Dendritic cell treated with granulocyte-macrophage colony-stimulating factor and Interleukin-4, amounts not matched to agents 40 ng/mL and 50 ng/mL, for 4 days (primary cell): ENCODE measurements at regions not wholly inside any gene's neighbourhood (a gene's known extent, or its start where the extent isn't known, plus 50 kb on each side); places are given as distances from the start of the nearest gene placed in this dataset.

ENCODE experiments used
- H3K27ac Mint-ChIP-seq: one replicate; pipeline ENCODE4 v1.8.0; 2022; ENCODE audit warnings: mild to moderate bottlenecking, mixed read lengths
- H3K27me3 Mint-ChIP-seq: one replicate; pipeline ENCODE4 v1.8.0; 2022; ENCODE audit warnings: mild to moderate bottlenecking, mixed read lengths
- H3K36me3 Mint-ChIP-seq: one replicate; pipeline ENCODE4 v1.8.0; 2022; ENCODE audit warnings: low read depth, mixed read lengths
- H3K4me1 Mint-ChIP-seq: one replicate; pipeline ENCODE4 v1.8.0; 2022; ENCODE audit warnings: low read depth, mixed read lengths
- H3K4me3 Mint-ChIP-seq: one replicate; pipeline ENCODE4 v1.8.0; 2022; ENCODE audit warnings: mild to moderate bottlenecking, moderate library complexity, mixed read lengths
- H3K9me3 Mint-ChIP-seq: one replicate; pipeline ENCODE4 v1.8.0; 2022; ENCODE audit warnings: mixed read lengths
- intact Hi-C: fragments of 100-400 bp; cut with micrococcal nuclease; formaldehyde crosslinking; loops from one replicate; pipeline ENCODE4 v1.15.0; 2022

DNA sequence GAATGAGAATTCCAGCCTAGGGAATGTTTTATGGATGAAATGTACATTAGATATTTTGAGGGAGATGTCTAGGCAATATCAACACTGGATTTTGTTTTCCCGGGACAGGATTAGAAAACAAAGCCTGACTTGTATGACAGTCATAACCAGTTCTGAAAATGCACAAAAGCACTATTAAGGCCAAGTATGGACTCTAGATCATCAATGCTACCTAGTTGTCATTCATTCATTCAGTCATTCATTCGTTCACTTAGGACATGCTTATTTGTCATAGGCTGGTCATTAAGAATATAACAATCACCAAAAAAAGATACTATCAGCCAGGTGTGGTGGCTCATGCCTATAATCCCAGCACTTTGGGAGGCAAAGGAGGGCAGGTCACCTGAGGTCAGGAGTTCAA is 511.2 kb downstream of the CMPK2 start:
- no peak overlapping the region for H3K4me3 Mint-ChIP-seq
- no peaks in the 10 kb centered on the region for H3K27me3 Mint-ChIP-seq
- no peaks in the 10 kb centered on the region for H3K36me3 Mint-ChIP-seq
- no peak overlapping the region for H3K27ac Mint-ChIP-seq
- no peaks in the 10 kb centered on the region for H3K4me1 Mint-ChIP-seq
- intact Hi-C loops, result no loop called here
- no peaks in the 10 kb centered on the region for H3K9me3 Mint-ChIP-seq

DNA sequence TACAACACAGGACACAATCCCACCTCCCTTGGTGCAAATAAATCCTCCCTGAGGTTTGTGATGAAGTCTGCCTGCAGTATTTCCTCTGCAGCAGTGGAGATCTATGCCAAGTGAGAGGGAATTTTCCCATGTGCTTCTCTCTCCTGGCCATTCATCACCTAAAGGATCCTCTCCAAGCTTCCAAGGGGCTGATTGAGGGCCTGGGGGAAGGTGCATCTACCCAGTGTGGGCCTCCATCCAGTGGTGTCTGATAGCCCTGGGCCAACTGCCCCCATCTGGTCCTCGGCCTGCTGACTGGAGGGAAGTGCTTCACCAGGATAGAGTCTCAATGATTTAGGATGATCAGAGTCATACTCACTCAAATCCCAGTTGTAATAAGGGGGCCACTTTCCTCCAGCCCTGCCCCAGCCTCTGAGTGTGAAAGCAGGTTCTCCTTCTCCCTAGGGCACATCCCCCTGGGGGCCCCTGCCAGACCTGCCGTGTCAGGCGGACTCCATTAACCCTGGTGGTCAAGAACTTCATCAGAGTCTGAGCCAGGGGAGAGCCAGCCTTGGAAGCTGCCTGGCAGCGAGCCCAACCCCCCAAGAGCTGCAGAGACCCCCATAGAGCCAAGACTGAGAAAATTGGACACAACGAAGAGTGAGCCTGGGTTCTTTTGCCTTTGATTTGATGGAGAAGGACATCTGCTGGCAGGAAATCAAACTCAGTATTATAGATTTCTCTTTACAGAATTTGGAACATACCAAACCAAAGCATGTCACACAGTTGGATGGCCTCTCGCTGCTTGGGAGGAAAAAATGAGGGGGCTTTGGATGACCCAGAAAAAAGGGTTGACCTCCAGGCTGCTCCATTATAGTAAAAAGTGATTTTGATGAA is 509.6 kb downstream of the CMPK2 start:
- no peaks in the 10 kb centered on the region for H3K4me1 Mint-ChIP-seq
- H3K4me3 Mint-ChIP-seq, result no peak overlapping the region
- H3K27me3 Mint-ChIP-seq, result no peaks in the 10 kb centered on the region
- H3K9me3 Mint-ChIP-seq, result no peaks in the 10 kb centered on the region
- intact Hi-C loops, result no loop called here
- H3K36me3 Mint-ChIP-seq, result no peaks in the 10 kb centered on the region
- H3K27ac Mint-ChIP-seq, result no peak overlapping the region

DNA sequence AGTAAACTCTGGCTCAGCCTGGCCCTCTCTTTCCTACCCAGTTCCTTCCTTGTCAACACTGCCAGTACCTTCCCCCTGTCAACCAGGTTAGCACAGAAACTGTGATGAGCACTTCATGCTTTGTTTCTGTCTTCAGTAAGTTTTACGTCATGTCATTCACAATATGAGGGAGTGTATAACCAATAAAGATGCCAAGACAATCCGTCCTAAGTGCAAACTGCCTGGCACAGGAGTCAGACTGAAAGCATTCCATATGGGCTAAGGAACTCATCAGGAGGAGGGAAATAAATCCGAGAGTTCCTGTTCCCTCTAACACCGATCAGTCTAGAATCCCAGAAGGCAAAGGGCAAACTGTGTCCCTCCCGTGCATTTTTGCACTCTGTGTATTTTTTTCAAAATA is 507.2 kb downstream of the CMPK2 start:
- H3K4me1 Mint-ChIP-seq, result no peaks in the 10 kb centered on the region
- H3K27ac Mint-ChIP-seq, result no peak overlapping the region
- H3K4me3 Mint-ChIP-seq, result no peak overlapping the region
- H3K36me3 Mint-ChIP-seq, result no peaks in the 10 kb centered on the region
- intact Hi-C loops, result no loop called here
- peaks cover 9% of the 10 kb centered on the region for H3K9me3 Mint-ChIP-seq
- no peaks in the 10 kb centered on the region for H3K27me3 Mint-ChIP-seq

DNA sequence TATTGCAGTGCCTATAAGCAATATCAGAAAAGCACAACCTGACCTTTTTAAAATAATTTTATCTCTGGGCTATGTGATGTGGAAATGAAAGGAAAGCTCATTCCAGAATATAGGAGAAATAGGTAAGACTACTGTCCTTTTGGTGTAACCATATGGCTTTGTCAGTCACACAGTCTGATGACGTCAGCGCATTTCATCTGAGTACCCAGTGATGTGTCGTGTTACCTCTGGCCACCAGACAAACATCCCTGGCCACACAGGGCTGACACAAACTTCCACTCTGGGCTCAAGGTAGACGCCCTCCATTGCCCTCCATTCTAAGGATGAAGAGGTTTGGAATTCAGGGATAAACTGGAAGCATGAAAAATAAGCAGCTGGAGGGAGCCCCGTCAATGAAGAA is 506.7 kb downstream of the CMPK2 start:
- H3K36me3 Mint-ChIP-seq, result no peaks in the 10 kb centered on the region
- intact Hi-C loops, result no loop called here
- peaks cover 9% of the 10 kb centered on the region for H3K9me3 Mint-ChIP-seq
- no peaks in the 10 kb centered on the region for H3K4me1 Mint-ChIP-seq
- H3K27ac Mint-ChIP-seq, result no peak overlapping the region
- no peak overlapping the region for H3K4me3 Mint-ChIP-seq
- H3K27me3 Mint-ChIP-seq, result no peaks in the 10 kb centered on the region

DNA sequence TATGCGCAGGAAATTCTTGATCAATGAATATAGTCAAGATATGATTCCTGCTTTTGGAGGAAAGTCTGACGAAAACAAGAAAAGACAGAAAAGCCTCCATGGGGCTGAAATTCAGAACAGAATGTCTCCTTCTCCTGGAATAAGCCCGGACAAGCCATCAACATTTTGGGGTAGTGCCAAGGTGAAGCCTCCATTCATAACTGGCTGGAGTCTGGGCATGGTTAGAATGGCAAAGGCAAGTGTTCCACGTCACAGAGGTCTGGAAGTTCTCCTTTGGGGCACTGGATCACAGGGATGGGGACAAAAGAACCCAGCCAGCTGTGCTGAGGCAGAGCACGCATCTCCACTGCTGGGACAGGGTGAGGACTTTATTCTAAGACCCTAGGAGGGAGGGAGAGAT is 505.7 kb downstream of the CMPK2 start:
- H3K36me3 Mint-ChIP-seq, result no peaks in the 10 kb centered on the region
- no peak overlapping the region for H3K4me3 Mint-ChIP-seq
- no peaks in the 10 kb centered on the region for H3K27me3 Mint-ChIP-seq
- H3K27ac Mint-ChIP-seq, result no peak overlapping the region
- H3K9me3 Mint-ChIP-seq, result peaks cover 9% of the 10 kb centered on the region
- H3K4me1 Mint-ChIP-seq, result no peaks in the 10 kb centered on the region
- intact Hi-C loops, result no loop called here

DNA sequence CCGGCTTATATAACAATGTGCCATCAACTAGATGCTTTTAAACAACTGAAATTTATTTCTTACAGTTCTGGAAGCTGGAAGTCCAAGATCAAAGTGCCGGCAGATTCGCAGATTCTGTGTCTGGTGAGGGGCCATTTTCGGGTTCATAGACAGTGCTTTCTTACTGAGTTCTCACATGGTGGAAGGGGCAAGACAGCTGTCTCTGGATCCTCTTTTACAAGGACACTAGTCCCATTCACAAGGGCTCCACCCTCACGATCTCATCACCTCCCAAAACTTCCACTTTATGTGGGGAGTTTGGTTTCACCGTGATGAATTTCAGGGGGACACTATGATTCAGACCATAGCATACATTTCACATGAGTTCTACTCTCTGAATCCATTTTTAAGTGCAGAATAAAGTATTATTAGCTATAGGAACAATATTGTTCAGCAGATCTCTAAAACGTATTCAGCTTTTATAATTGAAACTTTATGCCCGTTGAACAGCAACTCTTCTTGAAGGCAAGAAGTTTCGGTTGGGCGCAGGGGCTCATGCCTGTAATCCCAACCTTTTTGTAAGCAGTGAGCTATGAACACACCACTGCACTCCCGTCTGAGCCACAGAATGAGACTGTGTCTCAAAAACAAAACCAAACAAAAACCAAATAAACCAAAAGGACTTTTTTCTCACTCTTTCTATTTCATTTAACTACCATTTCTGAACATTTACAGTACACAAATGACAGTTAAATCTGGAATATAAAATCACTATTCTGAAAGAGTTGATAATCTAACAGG is 502.8 kb downstream of the CMPK2 start:
- Mint-ChIP-seq H3K27me3 (no peaks in the 10 kb centered on the region), H3K36me3 (no peaks in the 10 kb centered on the region), H3K27ac (no peak overlapping the region), H3K4me3 (no peak overlapping the region), H3K9me3 (peaks cover 10% of the 10 kb centered on the region), H3K4me1 (no peaks in the 10 kb centered on the region)
- intact Hi-C loops, result no loop called here

DNA sequence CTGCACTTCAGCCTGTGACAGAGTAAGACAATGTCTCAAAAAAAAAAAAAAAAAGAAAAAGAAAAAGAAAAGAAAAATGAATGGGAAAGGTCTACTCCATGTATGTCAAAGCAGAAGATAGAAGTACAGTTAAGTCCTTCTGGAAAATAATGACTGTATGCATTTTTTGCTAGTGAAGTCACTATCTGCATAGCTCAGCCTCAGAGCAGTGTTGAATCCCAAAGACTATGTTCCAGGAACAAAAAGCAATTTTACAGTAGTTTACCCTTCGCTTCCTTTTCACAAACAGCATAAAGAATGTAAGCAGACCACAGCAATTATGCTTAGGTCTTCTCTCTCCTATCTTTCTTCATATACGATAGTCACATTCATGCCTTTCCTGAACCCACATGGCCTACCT is 497.4 kb downstream of the CMPK2 start:
- H3K27me3 Mint-ChIP-seq, result no peaks in the 10 kb centered on the region

DNA sequence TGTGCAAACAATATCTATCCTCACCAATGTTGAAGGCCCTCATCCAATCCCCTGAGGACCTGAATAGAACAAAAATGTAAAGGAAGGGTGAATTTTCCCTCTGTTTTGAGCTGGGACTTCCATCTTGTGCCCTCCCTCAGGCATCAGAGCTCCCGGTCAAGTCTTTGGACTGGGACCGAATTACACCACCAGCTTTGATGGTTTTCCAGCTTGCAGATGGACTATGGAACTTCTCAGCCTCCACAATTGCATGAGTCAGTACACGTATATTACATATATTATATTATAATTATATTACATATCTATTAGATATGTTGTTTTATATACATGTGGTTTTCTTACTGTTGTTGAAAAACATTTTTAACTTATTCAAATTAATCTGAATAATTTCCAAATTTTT is 496.4 kb downstream of the CMPK2 start:
- Mint-ChIP-seq H3K4me3 (no peak overlapping the region), H3K27me3 (no peaks in the 10 kb centered on the region), H3K27ac (no peak overlapping the region), H3K9me3 (peaks cover 22% of the 10 kb centered on the region), H3K36me3 (no peaks in the 10 kb centered on the region), H3K4me1 (no peaks in the 10 kb centered on the region)
- intact Hi-C loops, result no loop called here

More for the DNA sequence above, 497.4 kb downstream of the CMPK2 start:
- peaks cover 15% of the 10 kb centered on the region for H3K9me3 Mint-ChIP-seq
- H3K27ac Mint-ChIP-seq, result no peak overlapping the region
- H3K4me1 Mint-ChIP-seq, result no peaks in the 10 kb centered on the region
- no peaks in the 10 kb centered on the region for H3K36me3 Mint-ChIP-seq
- H3K4me3 Mint-ChIP-seq, result no peak overlapping the region
- intact Hi-C loops, result no loop called here

DNA sequence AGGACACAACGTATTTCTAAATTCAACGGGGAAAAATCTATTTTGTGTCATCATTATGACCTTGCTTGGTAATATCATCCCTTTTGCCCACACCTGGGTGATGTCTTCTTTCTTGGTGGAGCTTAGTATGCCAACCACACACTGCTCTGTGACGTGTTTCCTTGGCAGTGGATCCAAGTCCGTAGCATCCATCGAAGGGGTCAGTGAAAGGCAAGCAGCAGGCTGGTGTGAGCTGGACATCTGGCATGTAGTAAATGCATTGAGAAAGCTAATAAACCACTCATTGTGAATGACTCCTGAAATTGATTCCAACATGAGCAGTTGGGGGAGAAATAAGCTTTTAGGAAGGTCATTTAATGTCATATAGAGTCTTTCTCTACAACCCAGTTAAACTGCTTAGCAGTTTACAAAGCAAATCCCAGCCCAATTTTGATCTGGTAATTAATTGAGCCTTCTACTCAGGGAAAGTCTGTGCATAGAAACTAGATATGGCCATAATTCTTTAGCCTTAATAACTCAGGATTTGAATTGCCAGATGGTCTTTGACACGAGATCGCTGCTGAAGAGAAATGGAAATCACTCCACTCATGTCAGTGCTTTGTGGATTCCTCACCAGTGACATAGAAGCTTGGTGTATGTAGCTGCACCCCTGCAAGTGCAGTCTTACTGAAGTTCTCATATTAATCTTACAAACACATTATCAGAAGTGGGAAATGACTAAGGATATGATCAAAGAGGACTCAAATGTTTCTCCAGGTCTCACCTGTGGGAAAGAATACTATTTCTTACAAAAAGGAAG is 494.8 kb downstream of the CMPK2 start:
- H3K9me3 Mint-ChIP-seq, result peaks cover 22% of the 10 kb centered on the region
- no peaks in the 10 kb centered on the region for H3K4me1 Mint-ChIP-seq
- no peak overlapping the region for H3K4me3 Mint-ChIP-seq
- intact Hi-C loops, result no loop called here
- H3K27me3 Mint-ChIP-seq, result no peaks in the 10 kb centered on the region
- no peaks in the 10 kb centered on the region for H3K36me3 Mint-ChIP-seq
- H3K27ac Mint-ChIP-seq, result no peak overlapping the region

DNA sequence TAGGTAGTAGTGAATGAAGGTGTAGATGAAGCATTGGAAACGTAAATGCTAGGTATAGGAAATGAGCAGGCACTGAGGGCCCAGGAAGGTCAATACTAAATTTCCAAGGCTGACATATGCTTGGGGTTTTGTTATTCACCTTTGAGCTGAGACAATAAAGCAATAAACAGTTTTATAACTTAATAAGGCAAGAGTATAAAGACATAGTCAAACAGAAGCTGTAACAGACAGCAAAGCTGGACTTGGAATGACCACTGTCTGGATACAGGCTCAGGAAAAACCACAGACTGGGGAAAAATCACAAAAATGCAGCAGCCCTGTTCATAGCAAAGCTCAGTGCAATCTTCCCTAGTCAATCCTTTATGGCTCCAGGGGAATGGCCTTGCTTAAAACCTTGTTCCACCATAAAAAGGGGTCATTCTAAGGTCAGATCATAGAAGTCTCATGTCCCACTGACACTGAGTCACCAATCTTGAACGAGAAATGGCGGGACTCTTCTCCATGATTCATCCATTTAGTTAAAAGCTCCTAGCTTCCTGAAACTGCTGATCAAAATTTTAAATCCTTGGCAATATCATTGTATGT is 493.3 kb downstream of the CMPK2 start:
- Mint-ChIP-seq H3K27me3 (no peaks in the 10 kb centered on the region), H3K4me3 (no peak overlapping the region), H3K4me1 (no peaks in the 10 kb centered on the region), H3K27ac (no peak overlapping the region), H3K9me3 (peaks cover 22% of the 10 kb centered on the region), H3K36me3 (no peaks in the 10 kb centered on the region)
- intact Hi-C loops, result no loop called here

DNA sequence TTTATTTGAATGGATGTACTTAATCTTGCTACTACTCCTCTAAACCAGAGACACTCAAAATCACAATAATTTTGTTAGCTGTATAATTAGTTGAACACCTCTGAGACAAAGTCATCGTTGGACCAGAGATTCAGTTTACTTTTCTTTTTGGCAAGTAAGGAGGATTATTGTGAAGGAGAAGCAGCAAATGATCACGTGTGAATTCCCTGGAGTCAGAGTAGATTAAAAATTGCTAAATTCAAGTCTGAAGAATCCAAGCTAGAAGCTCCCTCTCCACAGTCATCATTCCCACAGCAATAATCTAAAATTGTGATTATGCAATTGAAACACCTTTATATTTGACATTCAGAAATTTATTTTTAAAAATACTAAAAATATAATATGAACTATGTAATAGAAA is 484.4 kb downstream of the CMPK2 start:
- no peaks in the 10 kb centered on the region for H3K36me3 Mint-ChIP-seq
- H3K4me1 Mint-ChIP-seq, result no peaks in the 10 kb centered on the region
- no peak overlapping the region for H3K4me3 Mint-ChIP-seq
- H3K27ac Mint-ChIP-seq, result no peak overlapping the region
- intact Hi-C loops, result no loop called here
- H3K27me3 Mint-ChIP-seq, result no peaks in the 10 kb centered on the region
- peaks cover 15% of the 10 kb centered on the region for H3K9me3 Mint-ChIP-seq

DNA sequence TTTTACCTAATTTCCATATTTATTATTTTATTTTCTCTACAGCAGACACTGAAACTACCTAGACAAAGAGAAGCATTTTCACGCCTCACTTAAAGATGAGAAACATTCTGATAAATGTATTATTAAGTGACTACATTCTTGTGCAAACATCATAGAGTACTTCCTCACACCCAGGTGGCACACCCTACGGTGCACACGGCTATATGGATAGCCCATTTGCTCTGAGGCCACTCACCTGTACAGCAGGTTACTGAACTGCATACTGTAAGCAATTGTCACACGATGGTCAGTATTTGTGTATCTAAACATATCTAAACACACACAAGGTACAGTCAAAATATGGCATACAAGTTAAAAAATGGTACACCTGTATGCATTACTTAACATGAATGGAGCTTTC is 481.4 kb downstream of the CMPK2 start:
- Mint-ChIP-seq H3K4me3 (no peak overlapping the region), H3K36me3 (no peaks in the 10 kb centered on the region), H3K27me3 (no peaks in the 10 kb centered on the region), H3K27ac (no peak overlapping the region), H3K4me1 (no peaks in the 10 kb centered on the region), H3K9me3 (peaks cover 14% of the 10 kb centered on the region)
- intact Hi-C loops, result no loop called here

DNA sequence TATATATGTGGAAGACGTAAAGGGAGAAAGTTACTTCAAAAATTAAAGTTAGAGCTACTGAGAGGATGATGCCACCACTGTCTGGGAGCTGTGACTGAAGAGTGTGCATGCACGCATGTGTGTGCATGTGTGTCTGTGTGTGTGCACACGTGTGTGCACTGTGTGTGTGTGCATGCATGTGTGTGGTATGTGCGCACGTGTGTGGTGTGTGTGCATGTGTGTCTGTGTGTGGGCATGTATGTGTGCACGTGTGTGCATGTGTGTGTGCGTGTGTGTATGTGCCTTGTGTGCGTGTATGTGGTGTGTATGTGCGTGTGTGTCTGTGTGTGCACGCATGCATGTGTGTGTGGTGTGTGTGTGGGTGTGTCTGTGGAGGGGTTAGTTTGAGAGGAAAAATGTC is 473.4 kb downstream of the CMPK2 start:
- Mint-ChIP-seq H3K27me3 (no peaks in the 10 kb centered on the region), H3K27ac (no peak overlapping the region), H3K4me3 (no peak overlapping the region), H3K9me3 (peaks cover 18% of the 10 kb centered on the region), H3K4me1 (no peaks in the 10 kb centered on the region), H3K36me3 (no peaks in the 10 kb centered on the region)
- intact Hi-C loops, result no loop called here

DNA sequence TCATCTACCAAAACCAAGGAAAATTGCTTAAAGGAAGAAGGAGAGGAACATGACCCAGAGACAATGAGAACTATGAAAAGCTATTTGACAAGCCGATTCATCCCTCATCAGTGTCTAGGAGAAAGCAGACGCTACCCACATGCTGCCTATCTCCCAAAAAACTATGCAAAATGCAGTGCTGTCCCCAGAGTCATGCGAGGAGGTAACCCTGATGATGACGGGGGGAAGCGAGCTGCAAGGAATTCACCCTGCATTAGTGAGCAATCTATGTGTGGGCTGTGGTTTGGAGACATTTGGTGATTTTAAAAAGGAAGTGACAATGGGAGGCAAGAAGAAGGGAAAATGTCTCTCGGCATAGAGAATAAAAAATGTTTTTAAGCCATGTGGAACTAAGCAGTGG is 472.7 kb downstream of the CMPK2 start:
- no peaks in the 10 kb centered on the region for H3K4me1 Mint-ChIP-seq
- no peaks in the 10 kb centered on the region for H3K36me3 Mint-ChIP-seq
- no peak overlapping the region for H3K27ac Mint-ChIP-seq
- H3K4me3 Mint-ChIP-seq, result no peak overlapping the region
- intact Hi-C loops, result no loop called here
- no peaks in the 10 kb centered on the region for H3K27me3 Mint-ChIP-seq
- H3K9me3 Mint-ChIP-seq, result peaks cover 18% of the 10 kb centered on the region
